Mucosa of stomach (tissue), 1 donor: ENCODE measurements at regions not wholly inside any gene's neighbourhood (a gene's known extent, or its start where the extent isn't known, plus 50 kb on each side); places are given as distances from the start of the nearest gene placed in this dataset.
"Not testable (repeated sequence)": the region's sequence is repeated elsewhere in the genome, so short reads cannot be mapped to it uniquely, and the experiment has no call there.

Experiments
- H3K27me3 ChIP-seq: one replicate; pipeline ENCODE4 v1.7.0; 2013; ENCODE audit warnings: mild to moderate bottlenecking, low read length; ENCODE audit not compliant: control insufficient read depth, insufficient read depth
- H3K36me3 ChIP-seq: one replicate; pipeline ENCODE4 v1.7.0; 2013; ENCODE audit warnings: low read length; ENCODE audit not compliant: control insufficient read depth, insufficient read depth
- H3K4me1 ChIP-seq: one replicate; pipeline ENCODE4 v1.7.0; 2013; ENCODE audit warnings: mild to moderate bottlenecking, low read length; ENCODE audit not compliant: control insufficient read depth, insufficient read depth
- H3K4me3 ChIP-seq: one replicate; pipeline ENCODE4 v1.7.0; 2013; ENCODE audit warnings: low read length
- H3K9ac ChIP-seq: one replicate; pipeline ENCODE4 v1.7.0; 2013; ENCODE audit warnings: mild to moderate bottlenecking, low read length, moderate library complexity
- H3K9me3 ChIP-seq: one replicate; pipeline ENCODE4 v1.7.0; 2013; ENCODE audit warnings: mild to moderate bottlenecking, low read length, moderate library complexity; ENCODE audit not compliant: control insufficient read depth
- donor health status: Pancreatic carcinoma.

DNA sequence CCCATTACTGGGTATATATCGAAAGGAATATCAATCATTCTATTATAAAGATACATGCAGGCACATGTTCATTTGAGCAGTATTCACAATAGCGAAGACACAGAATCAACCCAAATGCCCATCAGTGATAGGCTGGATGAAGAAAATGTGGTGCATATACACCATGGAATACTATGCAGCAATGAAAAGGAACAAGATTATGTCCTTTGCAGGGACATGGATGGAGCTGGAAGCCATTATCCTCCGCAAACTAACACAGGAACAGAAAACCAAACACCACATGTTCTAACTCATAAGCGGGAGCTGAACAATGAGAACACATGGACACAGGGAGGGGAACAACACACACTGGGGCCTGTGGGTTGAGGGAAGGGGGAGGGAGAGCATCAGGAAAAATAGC is 434.3 kb downstream of the BUD13 start:
- H3K36me3 ChIP-seq, H3K4me3 ChIP-seq, H3K4me1 ChIP-seq, H3K27me3 ChIP-seq, H3K9ac ChIP-seq, H3K9me3 ChIP-seq: not testable (repeated sequence)

DNA sequence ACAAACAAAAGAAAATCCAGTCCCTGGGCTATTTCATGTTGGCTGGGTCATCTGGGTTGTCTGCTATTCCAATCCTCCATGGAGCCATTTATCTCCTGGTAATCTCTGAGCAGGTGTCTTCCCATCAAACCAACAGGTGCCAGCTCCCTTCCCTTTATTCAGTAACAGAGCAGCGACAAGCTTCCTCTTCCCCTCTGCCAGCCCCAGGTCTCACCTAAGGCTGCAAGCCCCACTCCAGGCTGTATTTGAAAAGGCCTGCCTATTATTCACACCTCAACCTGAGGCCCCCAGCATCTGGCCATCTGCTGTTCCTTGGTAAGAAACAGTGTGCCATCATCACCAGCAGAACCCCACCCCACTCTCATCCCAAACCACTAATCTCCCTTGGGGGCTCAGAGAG is 436.2 kb downstream of the BUD13 start:
- Histone ChIP-seq H3K27me3 (no peaks in the 10 kb centered on the region), H3K4me1 (no peaks in the 10 kb centered on the region), H3K9me3 (no peaks in the 10 kb centered on the region), H3K36me3 (no peaks in the 10 kb centered on the region), H3K9ac (no peak overlapping the region), H3K4me3 (no peak overlapping the region)

DNA sequence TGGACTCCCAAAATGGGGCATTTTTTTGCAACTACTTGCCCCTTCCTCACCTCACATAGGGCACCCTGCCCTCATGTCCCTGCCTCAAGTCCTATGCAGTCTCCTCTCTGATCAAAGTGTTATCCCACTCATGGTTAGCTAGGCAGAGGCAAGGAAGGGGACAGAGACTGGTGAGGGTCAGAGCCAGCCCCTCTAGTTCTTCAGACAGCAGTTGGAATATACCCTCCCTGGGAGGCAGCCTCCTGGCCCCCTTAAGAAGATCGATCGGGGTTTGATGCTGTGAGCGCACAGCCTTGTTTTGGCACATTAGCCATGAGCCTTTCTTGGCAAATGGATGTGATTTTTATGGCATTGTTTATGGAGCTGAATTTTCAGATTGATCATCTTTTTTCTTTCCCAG is 436.9 kb downstream of the BUD13 start:
- H3K27me3 ChIP-seq = no peaks in the 10 kb centered on the region
- no peaks in the 10 kb centered on the region for H3K36me3 ChIP-seq
- H3K4me3 ChIP-seq = no peak overlapping the region
- H3K9me3 ChIP-seq = no peaks in the 10 kb centered on the region
- no peaks in the 10 kb centered on the region for H3K4me1 ChIP-seq
- no peak overlapping the region for H3K9ac ChIP-seq

DNA sequence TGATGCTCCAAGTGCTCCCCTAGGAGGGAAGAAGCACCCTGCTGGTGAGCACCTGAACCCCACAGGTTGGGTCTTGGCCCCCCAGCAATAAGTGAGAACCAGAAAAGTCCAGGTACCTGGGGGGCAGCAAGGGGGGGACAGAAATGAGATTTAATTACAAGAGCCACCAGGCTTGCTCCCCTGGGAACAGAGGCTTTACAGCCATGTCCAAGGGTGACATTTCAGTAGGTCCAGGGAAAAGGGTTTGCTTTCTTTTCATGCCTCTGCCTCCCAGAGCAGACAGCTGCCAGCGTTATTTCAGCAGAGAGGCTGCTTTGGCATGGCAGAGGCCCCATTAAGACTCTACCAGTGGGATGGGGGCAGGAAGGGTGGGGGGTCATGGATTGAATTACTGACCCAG is 437.7 kb downstream of the BUD13 start:
- Histone ChIP-seq H3K27me3 (no peaks in the 10 kb centered on the region), H3K9me3 (no peaks in the 10 kb centered on the region), H3K4me1 (no peaks in the 10 kb centered on the region), H3K9ac (no peak overlapping the region), H3K4me3 (no peak overlapping the region), H3K36me3 (no peaks in the 10 kb centered on the region)

DNA sequence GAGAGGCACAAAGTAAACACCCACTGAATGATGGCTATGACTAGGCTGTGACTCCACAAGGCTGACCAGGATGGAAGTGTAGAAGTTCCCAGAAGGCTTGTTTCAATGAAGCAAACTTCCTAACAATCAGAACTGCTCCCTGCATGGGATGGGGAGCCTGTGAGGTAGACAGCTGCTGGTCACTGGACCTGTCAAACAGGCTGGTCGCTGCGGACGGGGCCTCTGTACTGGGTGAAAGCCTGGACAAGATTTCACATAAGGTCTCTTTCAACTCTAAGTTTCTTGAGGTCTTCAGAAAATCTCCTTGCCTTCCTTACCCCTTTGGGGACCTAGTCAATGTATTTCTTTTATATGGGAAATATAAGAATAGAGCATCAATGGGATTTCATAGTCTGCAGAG is 438.2 kb downstream of the BUD13 start:
- no peaks in the 10 kb centered on the region for H3K4me1 ChIP-seq
- no peaks in the 10 kb centered on the region for H3K27me3 ChIP-seq
- H3K9me3 ChIP-seq = no peaks in the 10 kb centered on the region
- no peaks in the 10 kb centered on the region for H3K36me3 ChIP-seq
- no peak overlapping the region for H3K9ac ChIP-seq
- H3K4me3 ChIP-seq = no peak overlapping the region

DNA sequence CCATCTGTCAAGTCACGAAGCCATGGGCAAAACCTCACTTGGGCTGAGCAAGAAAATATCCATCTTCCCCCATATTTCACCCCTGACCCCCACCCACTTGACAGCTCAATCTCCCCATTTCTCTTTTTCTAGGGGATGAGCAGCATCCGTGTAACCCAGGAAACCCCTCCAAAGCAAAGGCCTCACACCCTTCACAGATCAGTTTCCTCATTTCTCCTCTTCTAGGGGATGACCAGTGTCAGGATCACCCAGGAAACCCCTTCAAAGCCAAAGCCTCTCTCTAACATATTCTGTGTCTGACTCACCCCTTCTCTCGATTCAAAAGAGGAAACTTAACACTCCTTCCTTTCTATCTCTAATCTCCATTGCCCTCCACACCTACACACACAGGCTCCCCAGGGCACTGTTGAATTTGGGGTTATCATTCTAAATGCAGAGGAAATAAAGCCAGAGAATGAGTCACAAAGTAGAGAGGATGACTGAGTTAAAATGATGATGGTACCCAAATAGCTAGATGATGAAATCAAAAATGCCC is 439.7 kb downstream of the BUD13 start:
- H3K27me3 ChIP-seq = no peaks in the 10 kb centered on the region
- no peak overlapping the region for H3K9ac ChIP-seq
- H3K36me3 ChIP-seq = no peaks in the 10 kb centered on the region
- H3K4me3 ChIP-seq = no peak overlapping the region
- no peaks in the 10 kb centered on the region for H3K9me3 ChIP-seq
- H3K4me1 ChIP-seq = no peaks in the 10 kb centered on the region

DNA sequence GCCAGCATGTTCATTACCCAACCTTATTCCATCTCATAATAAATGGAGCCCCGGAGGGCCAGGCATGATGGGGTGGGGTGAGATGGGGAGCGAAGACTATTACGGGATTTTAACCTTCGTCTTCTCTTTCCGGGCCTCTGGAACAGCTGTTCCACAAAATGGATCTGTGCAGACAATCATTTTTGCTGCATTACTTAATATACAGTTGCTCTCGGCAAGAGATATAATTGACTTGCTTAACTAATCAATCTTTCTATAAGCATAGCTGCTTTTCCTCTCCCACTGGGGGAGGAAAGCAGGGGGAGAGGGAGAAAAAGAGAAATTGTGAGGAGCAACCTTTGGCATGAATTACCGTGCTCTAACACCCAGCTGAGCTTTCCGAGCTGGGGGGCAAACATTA is 440.4 kb downstream of the BUD13 start:
- Histone ChIP-seq H3K9me3 (no peaks in the 10 kb centered on the region), H3K9ac (no peak overlapping the region), H3K27me3 (no peaks in the 10 kb centered on the region), H3K4me3 (no peak overlapping the region), H3K36me3 (no peaks in the 10 kb centered on the region), H3K4me1 (no peaks in the 10 kb centered on the region)

DNA sequence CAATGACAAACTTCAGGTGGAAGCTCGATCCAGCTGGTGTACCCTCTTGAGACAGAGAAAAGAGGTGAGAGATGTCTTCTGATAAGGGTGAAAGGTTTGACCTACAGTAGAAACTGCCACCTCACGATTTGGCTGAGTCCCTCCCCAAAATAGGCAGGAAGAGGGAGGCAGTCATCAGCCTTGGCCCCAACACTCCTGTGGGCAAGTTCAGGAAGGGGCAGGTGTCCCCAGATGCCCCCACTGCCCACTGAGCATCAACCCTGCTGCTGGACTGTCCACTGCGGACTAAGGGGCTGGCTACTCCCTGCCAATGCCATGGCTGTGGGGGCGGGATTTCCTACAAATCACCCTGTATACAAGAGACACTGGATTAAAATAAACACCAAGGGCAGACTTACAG is 441.4 kb downstream of the BUD13 start:
- Histone ChIP-seq H3K27me3 (no peaks in the 10 kb centered on the region), H3K9me3 (no peaks in the 10 kb centered on the region), H3K9ac (no peak overlapping the region), H3K4me1 (no peaks in the 10 kb centered on the region), H3K36me3 (no peaks in the 10 kb centered on the region), H3K4me3 (no peak overlapping the region)

DNA sequence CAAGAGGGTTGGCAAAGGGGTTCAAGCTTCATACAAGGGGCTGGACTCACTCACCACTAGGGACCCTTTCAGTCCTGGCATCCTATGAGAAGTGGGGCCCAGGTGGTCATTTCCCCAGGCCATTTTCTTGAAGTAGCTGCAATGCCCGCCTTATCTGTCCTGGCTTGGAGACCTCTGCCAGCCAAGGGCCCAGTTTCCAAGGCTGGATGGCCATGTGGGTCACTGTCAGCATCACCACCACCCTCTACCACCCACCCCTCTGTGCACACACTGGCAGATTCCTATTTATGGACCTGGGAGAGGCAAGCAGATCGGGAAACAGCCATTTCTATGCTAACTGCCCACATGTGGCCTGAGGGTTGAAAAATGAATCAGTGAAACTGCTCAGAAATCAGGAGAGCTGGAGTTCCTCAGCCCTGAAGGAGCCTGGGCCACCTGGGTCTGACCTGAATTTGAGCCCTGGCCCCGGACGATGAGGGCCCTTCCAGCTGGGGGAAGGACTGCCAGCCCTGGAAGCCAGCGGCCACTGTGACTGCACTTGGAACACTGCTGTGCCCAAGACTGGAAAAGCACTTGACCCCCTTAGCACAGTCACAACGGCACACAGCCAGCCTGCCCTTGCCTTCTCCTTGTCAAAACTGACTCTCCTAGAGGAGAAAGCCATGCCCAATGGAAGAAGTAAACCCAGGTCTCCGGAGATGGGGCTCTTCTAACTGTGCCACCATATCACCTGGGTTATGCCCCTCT is 442.2 kb downstream of the BUD13 start:
- H3K36me3 ChIP-seq = no peaks in the 10 kb centered on the region
- H3K9ac ChIP-seq = no peak overlapping the region
- H3K4me3 ChIP-seq = no peak overlapping the region
- H3K4me1 ChIP-seq = no peaks in the 10 kb centered on the region
- H3K9me3 ChIP-seq = no peaks in the 10 kb centered on the region
- no peaks in the 10 kb centered on the region for H3K27me3 ChIP-seq

DNA sequence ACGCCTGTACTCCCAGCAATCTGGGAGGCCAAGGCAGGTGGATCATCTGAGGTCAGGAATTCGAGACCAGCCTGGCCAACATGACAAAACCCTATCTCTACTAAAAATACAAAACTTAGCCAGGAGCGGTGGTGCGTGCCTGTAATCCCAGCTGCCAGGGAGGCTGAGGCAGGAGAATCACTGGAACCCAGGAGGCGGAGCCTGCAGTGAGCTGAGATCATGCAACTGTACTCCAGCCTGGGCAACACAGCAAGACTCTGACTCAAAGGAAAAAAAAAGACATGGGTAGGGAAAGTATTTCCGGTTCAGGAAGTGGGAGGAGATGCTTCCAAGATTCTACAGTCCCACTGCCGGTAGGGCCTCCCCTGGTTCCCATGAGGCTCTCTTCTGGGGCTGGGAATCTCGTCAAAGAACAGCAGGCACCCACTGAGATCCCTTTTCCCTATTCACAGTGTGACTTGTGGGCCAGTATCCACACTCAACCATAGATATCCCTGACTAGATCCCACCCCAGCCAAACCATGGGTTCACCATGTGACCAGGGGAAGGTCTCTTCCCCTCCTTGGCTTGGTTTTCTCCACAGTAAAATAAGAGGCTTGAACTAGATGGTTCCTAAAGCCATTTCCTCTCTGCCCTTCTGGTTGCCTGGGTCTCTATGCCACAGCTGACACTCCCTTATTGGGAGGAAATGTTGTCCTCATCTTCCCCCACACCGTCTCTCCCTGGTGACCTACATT is 443.3 kb downstream of the BUD13 start:
- no peaks in the 10 kb centered on the region for H3K4me1 ChIP-seq
- H3K27me3 ChIP-seq = no peaks in the 10 kb centered on the region
- no peaks in the 10 kb centered on the region for H3K9me3 ChIP-seq
- no peak overlapping the region for H3K9ac ChIP-seq
- no peak overlapping the region for H3K4me3 ChIP-seq
- no peaks in the 10 kb centered on the region for H3K36me3 ChIP-seq

DNA sequence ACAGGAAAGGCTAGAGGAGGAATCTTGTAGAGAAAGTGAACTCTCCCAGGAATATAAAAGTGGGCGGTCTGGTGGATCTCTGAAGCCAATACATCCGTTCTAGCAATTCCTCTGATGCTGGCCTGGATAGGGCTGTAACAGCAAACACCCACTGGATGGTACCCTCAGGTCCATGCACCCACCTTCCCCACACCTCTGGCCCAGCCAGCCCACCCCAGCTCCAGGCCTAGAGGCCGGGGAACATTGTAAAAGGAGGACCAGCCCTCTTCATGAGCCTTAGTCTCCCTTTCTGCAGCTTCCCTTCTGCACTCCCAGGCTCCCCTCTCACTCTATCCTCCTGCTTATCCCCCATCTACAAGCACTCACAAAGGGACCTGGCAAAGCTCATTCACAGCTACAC is 443.9 kb downstream of the BUD13 start:
- H3K36me3 ChIP-seq = no peaks in the 10 kb centered on the region
- no peak overlapping the region for H3K9ac ChIP-seq
- H3K4me3 ChIP-seq = no peak overlapping the region
- H3K9me3 ChIP-seq = no peaks in the 10 kb centered on the region
- no peaks in the 10 kb centered on the region for H3K27me3 ChIP-seq
- H3K4me1 ChIP-seq = no peaks in the 10 kb centered on the region

DNA sequence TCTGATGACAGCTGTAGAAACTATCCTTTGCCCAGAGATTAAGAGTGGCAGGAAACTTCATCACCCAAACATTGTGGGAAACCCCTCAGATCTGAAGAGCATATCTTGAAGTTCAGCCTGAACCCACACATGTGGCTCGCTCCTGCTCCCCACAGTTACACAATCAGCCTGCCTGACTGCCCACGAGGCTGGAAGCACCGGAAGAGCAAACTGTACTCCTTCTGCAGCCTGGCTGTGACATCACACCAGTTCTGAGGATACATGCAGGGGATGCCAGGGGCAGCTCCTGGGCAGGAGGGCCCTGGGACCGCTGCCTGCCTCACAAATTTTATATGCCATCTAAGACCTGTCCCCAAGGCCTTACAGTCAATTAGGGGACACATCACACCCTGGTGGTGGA is 444.4 kb downstream of the BUD13 start:
- H3K4me1 ChIP-seq = no peaks in the 10 kb centered on the region
- H3K36me3 ChIP-seq = no peaks in the 10 kb centered on the region
- no peaks in the 10 kb centered on the region for H3K9me3 ChIP-seq
- no peak overlapping the region for H3K9ac ChIP-seq
- no peaks in the 10 kb centered on the region for H3K27me3 ChIP-seq
- H3K4me3 ChIP-seq = no peak overlapping the region
